NOMO-1 treated with dmso at 0.1 percent for 144 hours (cell line): ENCODE measurements at regions not wholly inside any gene's neighbourhood (a gene's known extent, or its start where the extent isn't known, plus 50 kb on each side); places are given as distances from the start of the nearest gene placed in this dataset.

Experiments used
- DNase-seq: peaks from one replicate; lab custom pipeline; 2025; ENCODE audit not compliant: unreplicated experiment; lab: John Stamatoyannopoulos, UW

GRCh38 chr3:64319391-64319790 is 94.1 kb upstream of the PRICKLE2 start:
- no peak for DNase-seq

- no peak for DNase-seq
Observed at GRCh38 chr3:64318668-64319271, 93.5 kb upstream of the PRICKLE2 start.

GRCh38 chr3:64318001-64318400 is 92.7 kb upstream of the PRICKLE2 start:
- no peak for DNase-seq

- no peak for DNase-seq
Observed at GRCh38 chr3:64316971-64317370, 91.7 kb upstream of the PRICKLE2 start.

- DNase-seq, result no peak
Observed at GRCh38 chr3:64311424-64312061, 86.3 kb upstream of the PRICKLE2 start.

GRCh38 chr3:64308931-64309330 is 83.7 kb upstream of the PRICKLE2 start:
- DNase-seq, result no peak

- no peak for DNase-seq
Observed at GRCh38 chr3:64306745-64307144, 81.5 kb upstream of the PRICKLE2 start.

- DNase-seq, result no peak
Observed at GRCh38 chr3:64305731-64306130, 80.5 kb upstream of the PRICKLE2 start.

GRCh38 chr3:64304828-64305410 is 79.7 kb upstream of the PRICKLE2 start:
- no peak for DNase-seq

- DNase-seq, result no peak
Observed at GRCh38 chr3:64303881-64304280, 78.6 kb upstream of the PRICKLE2 start.

- no peak for DNase-seq
Observed at GRCh38 chr3:64303401-64303800, 78.1 kb upstream of the PRICKLE2 start.

- DNase-seq, result no peak
Observed at GRCh38 chr3:64301476-64301875, 76.2 kb upstream of the PRICKLE2 start.

- DNase-seq, result no peak
Observed at GRCh38 chr3:64300790-64301423, 75.6 kb upstream of the PRICKLE2 start.

GRCh38 chr3:64299206-64299605 is 73.9 kb upstream of the PRICKLE2 start:
- DNase-seq, result no peak

- no peak for DNase-seq
Observed at GRCh38 chr3:64297563-64297962, 72.3 kb upstream of the PRICKLE2 start.

- no peak for DNase-seq
Observed at GRCh38 chr3:64295594-64295993, 70.3 kb upstream of the PRICKLE2 start.

GRCh38 chr3:64294771-64295170 is 69.5 kb upstream of the PRICKLE2 start:
- no peak for DNase-seq

- DNase-seq, result no peak
Observed at GRCh38 chr3:64293121-64293520, 67.9 kb upstream of the PRICKLE2 start.

- no peak for DNase-seq
Observed at GRCh38 chr3:64291956-64292355, 66.7 kb upstream of the PRICKLE2 start.

- DNase-seq, result peak; percentile 59
Observed at GRCh38 chr3:64291345-64291744, 66.1 kb upstream of the PRICKLE2 start.

- no peak for DNase-seq
Observed at GRCh38 chr3:64290864-64291263, 65.6 kb upstream of the PRICKLE2 start.

GRCh38 chr3:64290161-64290560 is 64.9 kb upstream of the PRICKLE2 start:
- no peak for DNase-seq
